Stimulated activated CD8-positive, alpha-beta memory T cell treated with anti-CD3 and anti-CD28 coated beads, Interleukin-7, amount 100 ng/mL, for 48 hours (primary cell): ENCODE measurements at regions not wholly inside any gene's neighbourhood (a gene's known extent, or its start where the extent isn't known, plus 50 kb on each side); places are given as distances from the start of the nearest gene placed in this dataset.
"Not testable (repeated sequence)": the region's sequence is repeated elsewhere in the genome, so short reads cannot be mapped to it uniquely, and the experiment has no call there.

Source experiments
- DNase-seq, 2 donors: peaks; one replicate each; pipeline ENCODE4 v3.0.0-alpha.2; 2020; ENCODE audit warnings: low read depth in 1 of 2; ENCODE audit errors: extremely low read depth in 1 of 2

- not testable (repeated sequence) for DNase-seq
Measured at GRCh38 chr2:87592974-87593373, 154.9 kb upstream of the PLGLB2 start.

GRCh38 chr2:87593784-87594610 lies 153.9 kb upstream of the PLGLB2 start:
- DNase-seq, result peak in 1 of 2 donors; percentile 9

- not testable (repeated sequence) for DNase-seq
Measured at GRCh38 chr2:87594611-87594992, 153.3 kb upstream of the PLGLB2 start.

GRCh38 chr2:87595017-87595416 lies 152.9 kb upstream of the PLGLB2 start:
- not testable (repeated sequence) for DNase-seq

- DNase-seq, result not testable (repeated sequence)
Measured at GRCh38 chr2:87600961-87601360, 146.9 kb upstream of the PLGLB2 start.

- DNase-seq, result not testable (repeated sequence)
Measured at GRCh38 chr2:87602118-87602517, 145.8 kb upstream of the PLGLB2 start.

- DNase-seq, result not testable (repeated sequence)
Measured at GRCh38 chr2:87602728-87603127, 145.2 kb upstream of the PLGLB2 start.

- DNase-seq, result not testable (repeated sequence)
Measured at GRCh38 chr2:87603418-87604278, 144.2 kb upstream of the PLGLB2 start.

- DNase-seq, result not testable (repeated sequence)
Measured at GRCh38 chr2:87604279-87604818, 143.5 kb upstream of the PLGLB2 start.

GRCh38 chr2:87604980-87605379 lies 142.9 kb upstream of the PLGLB2 start:
- not testable (repeated sequence) for DNase-seq

GRCh38 chr2:87608377-87609166 lies 139.3 kb upstream of the PLGLB2 start:
- not testable (repeated sequence) for DNase-seq

- not testable (repeated sequence) for DNase-seq
Measured at GRCh38 chr2:87610974-87611373, 136.9 kb upstream of the PLGLB2 start.

- DNase-seq, result not testable (repeated sequence)
Measured at GRCh38 chr2:87611416-87611815, 136.5 kb upstream of the PLGLB2 start.

GRCh38 chr2:87611956-87612355 lies 135.9 kb upstream of the PLGLB2 start:
- not testable (repeated sequence) for DNase-seq

GRCh38 chr2:87614829-87615434 lies 133.0 kb upstream of the PLGLB2 start:
- DNase-seq, result not testable (repeated sequence)

GRCh38 chr2:87619121-87619520 lies 128.8 kb upstream of the PLGLB2 start:
- DNase-seq, result not testable (repeated sequence)

- not testable (repeated sequence) for DNase-seq
Measured at GRCh38 chr2:87621139-87621538, 126.7 kb upstream of the PLGLB2 start.

- DNase-seq, result not testable (repeated sequence)
Measured at GRCh38 chr2:87622720-87623119, 125.2 kb upstream of the PLGLB2 start.

GRCh38 chr2:87629491-87630458 lies 118.1 kb upstream of the PLGLB2 start:
- not testable (repeated sequence) for DNase-seq
